Gastrocnemius medialis (tissue), 4 donors: ENCODE measurements at regions not wholly inside any gene's neighbourhood (a gene's known extent, or its start where the extent isn't known, plus 50 kb on each side); places are given as distances from the start of the nearest gene placed in this dataset.

Source experiments
- POLR2A ChIP-seq, 2 donors: fragments of 450-650 bp; IDR thresholded peaks; one replicate each; pipeline ENCODE4 v1.6.1; 2017; ENCODE audit warnings: antibody characterized with exemption in 2 of 2, mild to moderate bottlenecking in 2 of 2, moderate library complexity in 2 of 2
- TF ChIP-seq, protein P1 (sequence below), 5 experiments: fragments of 450-650 bp in 3 of 5; fragments of 200-600 bp in 2 of 5; sonication (generic) in 2 of 5; IDR thresholded peaks in 4 of 5; conservative IDR thresholded peaks in 1 of 5; 1 replicate in 4 of 5; 2 replicates in 1 of 5; pipeline ENCODE4 v1.5.1; 2016 to 2019; ENCODE audit warnings: antibody characterized with exemption in 5 of 5, mild to moderate bottlenecking in 3 of 5, moderate library complexity in 3 of 5

DNA sequence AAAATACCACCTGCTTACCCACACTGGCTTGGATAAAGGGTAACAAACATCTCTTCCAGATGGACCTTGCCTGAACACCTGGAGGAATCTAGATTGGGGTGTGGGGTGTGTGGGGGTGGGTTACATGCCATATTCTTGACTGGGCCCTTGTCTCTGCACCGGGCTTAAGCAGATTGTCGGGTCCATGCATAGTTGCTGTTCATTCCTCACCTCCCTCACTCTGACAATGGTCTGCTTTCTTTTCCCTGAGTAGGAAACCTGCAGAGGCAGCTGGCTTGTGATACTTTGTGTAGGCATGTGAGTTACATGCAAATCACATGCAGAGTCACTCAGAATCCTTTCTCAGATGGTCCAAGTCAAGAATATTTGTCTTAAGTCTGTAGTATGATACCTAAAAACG, 112.8 kb upstream of the GLS start:
- TF ChIP-seq, protein P1, sequence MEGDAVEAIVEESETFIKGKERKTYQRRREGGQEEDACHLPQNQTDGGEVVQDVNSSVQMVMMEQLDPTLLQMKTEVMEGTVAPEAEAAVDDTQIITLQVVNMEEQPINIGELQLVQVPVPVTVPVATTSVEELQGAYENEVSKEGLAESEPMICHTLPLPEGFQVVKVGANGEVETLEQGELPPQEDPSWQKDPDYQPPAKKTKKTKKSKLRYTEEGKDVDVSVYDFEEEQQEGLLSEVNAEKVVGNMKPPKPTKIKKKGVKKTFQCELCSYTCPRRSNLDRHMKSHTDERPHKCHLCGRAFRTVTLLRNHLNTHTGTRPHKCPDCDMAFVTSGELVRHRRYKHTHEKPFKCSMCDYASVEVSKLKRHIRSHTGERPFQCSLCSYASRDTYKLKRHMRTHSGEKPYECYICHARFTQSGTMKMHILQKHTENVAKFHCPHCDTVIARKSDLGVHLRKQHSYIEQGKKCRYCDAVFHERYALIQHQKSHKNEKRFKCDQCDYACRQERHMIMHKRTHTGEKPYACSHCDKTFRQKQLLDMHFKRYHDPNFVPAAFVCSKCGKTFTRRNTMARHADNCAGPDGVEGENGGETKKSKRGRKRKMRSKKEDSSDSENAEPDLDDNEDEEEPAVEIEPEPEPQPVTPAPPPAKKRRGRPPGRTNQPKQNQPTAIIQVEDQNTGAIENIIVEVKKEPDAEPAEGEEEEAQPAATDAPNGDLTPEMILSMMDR (IDR thresholded peaks at IDR 0.05 in 4 of 5, conservative IDR thresholded peaks at IDR 0.05 in 1 of 5), result no peak
- TF ChIP-seq POLR2A (IDR thresholded peaks at IDR 0.05), result no peak
